GM18519 (cell line): ENCODE measurements at regions not wholly inside any gene's neighbourhood (a gene's known extent, or its start where the extent isn't known, plus 50 kb on each side); places are given as distances from the start of the nearest gene placed in this dataset.
"Not testable (repeated sequence)": the region's sequence is repeated elsewhere in the genome, so short reads cannot be mapped to it uniquely, and the experiment has no call there.

Experiments
- ATAC-seq: cut with Tn5 transposase; IDR thresholded peaks from one replicate; pipeline ENCODE4 v1.9.1; 2021; ENCODE audit warnings: mild to moderate bottlenecking, moderate library complexity; ENCODE audit not compliant: unreplicated experiment, low FRiP score

DNA sequence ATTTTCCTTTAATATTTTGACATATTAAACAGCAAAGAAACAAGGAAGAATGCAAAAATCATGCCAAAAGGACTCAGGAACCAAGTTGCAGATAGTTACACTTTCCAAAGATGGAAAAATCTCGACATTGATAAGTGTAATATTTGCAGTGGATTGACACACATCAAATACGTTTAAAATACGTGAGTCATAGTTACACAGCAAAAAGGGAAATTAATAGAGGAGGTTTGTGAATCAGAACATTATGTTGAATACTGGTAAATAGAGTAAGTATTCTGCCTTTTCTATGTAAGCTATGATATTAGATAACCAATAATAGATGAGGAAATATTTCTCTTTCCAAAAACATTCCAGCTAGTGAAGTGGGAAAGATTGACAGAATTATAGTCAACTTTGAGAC lies 1761.3 kb upstream of the IGFBP7 start:
- no peak for ATAC-seq

DNA sequence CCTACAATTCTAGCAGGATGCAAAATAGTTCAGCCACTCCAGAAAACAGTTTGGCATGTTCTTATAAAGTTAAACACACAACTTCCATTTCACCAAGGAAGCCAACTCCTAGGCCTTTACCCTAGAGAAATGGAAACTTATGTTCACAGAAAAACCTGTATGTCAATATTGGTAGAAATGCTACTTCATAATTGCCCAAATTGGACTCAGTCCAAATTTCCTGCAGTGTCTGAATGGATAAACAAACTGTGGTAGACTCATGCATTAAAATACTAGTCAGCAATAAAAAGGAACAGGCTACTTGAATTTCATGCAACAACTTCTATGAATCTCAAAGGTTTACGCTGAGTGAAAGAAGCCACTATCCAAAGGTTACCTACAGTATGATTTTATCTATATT lies 1738.8 kb upstream of the IGFBP7 start:
- no peak for ATAC-seq

DNA sequence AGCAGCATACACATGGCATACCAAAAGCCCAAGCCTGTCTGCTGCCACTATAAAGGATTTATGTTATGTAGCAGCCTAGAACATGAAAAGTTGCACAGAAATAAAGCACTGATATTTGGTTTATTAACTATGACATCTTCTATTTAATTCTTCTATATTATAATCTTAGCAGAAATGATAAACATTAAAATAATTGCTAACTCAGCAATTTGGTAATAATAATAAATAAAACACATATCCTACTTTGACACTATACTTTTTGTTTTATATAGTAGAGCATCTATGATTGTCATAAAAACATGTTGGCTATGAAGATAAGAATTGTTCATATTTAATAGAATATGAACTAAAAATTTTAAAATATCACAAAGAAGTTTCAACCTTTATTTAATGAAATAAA lies 1733.3 kb upstream of the IGFBP7 start:
- ATAC-seq = no peak

DNA sequence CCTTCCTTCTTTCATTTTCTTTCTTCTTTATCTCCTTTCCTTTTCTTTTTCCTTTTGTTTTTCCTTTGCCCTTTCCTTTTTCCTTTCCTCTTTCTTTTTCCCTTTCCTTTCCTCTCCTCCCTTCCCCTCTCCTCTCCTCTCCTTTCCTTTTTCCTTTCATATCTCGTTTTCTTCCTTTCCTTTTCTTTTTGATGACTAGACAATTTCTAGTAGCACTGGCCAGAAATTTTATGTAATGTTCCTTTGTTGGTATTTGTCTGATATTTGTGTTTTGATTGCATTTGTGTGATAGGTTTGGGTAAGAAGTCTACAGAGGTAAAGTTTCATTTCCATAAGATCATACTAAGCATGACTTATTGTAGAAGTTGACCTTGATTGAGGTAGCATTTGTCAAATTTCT lies 1722.9 kb upstream of the IGFBP7 start:
- no peak for ATAC-seq

DNA sequence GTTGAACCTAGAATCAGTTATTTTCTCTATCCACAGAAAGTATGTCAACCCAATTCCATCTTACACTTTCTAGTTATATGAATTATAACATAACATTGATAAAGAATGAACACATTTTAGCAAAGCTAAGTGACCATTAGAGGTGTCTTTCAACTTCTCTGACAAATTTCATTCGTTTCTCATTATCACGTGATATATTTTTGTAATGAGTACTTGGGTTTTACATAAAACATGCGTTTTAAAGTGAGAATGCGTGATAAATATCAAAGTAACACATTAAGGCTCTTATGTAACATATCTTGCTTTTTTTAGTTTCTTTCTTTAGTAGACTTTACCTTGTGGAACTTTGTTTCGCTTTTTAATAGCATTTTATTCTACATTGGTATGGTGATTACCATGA lies 1715.1 kb upstream of the IGFBP7 start:
- no peak for ATAC-seq

DNA sequence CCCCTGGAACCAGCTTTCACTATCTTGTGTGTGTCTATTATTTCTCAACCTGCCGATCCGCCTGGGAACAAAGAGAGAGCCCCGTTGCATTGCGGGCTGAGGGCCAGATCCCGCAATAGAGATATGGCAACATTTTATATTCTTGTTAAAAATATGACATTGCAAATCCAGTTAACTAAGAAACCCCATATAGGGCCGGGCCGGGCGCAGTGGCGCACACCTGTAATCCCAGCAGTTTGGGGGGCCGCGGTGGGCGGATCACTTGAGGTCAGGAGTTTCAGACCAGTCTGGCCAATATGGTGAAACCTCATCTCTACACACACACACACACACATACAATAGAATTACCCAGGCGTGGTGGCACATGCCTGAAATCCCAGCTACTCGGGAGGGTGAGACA lies 1708.4 kb upstream of the IGFBP7 start:
- ATAC-seq = not testable (repeated sequence)

DNA sequence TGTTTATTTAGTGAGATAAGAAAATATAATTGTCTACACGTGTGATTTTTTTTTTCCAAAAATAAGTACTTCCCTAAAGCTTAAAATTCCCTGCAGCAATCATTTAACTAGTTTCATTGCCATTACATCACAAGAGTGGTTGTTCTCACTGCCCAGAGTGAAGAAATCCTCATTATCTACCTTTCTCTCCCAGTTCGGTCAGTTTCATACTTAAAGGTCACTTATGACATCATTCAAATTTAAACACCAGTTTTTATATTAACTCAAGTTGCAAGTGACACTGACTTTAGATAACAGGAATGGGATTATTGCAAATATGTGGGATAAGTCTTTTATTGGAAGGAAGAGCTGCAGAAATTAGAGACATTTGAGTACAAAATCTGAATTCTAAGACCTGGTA lies 1699.8 kb upstream of the IGFBP7 start:
- ATAC-seq = no peak

DNA sequence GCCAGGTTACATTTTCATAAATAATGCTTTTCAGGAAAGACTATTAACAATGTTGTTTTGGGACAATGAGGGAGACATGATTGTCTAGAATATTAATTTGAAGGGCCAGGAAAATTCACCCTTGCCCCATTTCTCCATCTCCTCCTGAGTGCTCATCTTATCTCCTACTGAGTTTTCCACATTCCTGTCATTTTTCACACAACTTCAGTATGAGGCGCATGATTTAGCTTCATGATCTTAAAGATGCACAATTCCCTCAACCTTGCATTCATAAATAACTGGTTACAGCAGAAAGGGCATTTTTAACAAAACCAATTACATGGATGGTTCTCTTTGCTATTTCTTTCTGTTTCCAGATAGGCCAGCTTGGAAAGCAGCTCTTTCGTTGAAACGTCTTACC lies 1699.2 kb upstream of the IGFBP7 start:
- ATAC-seq = no peak

DNA sequence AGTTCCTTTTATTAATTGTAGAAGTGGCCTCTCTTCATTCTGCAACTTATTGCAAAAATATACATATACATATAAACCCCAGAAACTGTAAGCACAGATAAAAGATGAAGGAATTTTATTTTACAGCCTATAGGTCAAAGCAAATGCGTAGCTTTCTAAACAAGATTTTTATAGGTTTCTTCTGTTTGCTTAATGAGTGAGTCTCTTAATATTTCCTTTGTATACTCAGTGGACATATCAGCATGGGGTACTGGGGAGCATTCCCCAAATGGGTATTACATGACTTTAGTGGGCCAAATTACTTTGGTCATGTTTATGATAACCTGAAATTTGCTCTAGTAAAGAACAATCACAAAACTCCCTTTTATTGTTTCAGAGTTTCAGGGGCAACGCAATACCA lies 1698.6 kb upstream of the IGFBP7 start:
- ATAC-seq = no peak

DNA sequence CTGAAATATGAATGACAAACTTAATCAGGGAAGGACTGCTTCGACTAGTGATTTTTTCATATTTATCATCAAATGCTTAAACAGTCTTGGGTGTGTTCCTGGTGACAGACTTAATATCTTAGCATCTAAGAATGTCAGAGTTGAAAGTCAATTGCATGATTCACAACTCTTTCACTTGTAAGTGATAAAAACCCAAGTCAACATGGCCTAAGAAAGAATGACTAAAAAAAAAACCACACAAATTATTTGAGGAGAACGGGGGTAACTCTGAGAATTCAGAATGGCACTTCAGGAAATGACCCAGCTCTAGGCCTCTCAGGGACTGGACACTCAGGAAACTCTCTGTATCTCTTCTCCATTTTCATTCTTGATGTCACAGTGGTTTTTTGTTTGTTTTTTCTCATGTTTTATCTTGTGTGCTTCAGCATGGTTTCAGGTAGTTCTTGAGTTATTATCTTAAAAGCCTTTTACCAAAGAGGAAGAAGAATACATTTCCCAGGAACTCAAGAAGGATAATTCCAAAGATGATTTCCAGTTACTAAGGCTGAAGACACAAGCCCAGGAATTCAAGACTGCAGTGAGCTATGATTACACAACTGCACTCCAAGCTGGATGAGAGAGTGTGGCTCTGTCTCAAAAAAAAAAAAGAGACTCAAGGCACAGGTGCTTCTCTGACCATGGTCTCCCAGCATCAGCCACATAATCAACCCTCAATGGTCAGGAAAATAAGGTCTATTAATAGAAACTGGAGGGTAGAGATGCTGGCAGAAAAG lies 1697.8 kb upstream of the IGFBP7 start:
- ATAC-seq = no peak

DNA sequence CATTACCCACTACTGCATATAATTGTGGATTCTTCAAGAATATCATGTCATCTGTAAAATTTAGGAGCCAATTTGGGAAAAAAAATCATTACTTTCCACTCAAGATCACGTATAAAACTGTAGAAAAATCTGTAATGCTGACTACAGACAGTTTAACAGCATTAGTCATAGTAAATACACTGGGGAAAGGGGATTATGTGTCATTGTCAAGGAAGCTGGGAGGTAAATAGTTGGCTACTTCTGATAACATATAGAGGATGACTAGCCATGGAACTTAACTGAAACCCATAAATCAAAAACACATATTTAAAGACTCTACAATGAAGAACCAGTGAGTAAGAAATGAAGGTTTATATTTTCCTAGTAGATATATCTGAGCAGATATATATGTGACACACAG lies 1666.4 kb upstream of the IGFBP7 start:
- no peak for ATAC-seq

DNA sequence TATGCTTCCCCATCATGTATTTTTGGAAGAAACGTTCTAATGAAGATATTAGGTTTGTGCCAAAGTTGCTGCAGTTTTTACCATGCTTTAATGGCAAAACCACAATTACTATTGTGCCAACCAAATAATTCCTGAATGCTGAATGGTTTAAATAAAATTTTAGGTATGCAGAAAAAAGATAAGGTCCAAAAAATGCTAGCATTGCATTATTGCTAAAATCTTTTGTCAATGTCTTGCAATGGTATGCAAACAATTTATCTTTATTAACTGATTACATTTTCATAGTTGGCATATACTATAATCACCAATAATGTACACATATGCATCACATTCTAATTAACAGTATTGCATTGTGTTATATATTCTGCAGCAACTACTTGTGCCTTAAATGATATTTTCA lies 1657.4 kb upstream of the IGFBP7 start:
- ATAC-seq = no peak

DNA sequence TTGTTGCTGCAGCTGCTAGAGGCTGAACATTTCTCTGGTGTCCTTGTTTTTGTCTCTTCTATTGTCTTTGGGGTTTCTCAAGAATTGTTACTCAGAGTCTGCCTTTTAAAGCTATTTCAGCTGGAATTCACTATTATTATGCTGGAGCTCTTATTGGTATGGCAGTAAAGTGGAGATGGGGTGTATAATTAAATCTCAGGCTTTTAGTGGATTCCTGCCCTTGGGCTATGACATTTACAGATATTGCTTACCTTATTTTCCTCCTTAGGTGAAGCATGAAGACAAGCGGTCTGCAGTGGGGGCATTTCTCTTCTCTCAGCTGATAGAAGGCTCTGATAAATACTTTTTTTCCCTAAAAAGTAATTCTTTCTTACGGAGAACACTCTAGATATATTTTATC lies 1656.6 kb upstream of the IGFBP7 start:
- no peak for ATAC-seq

DNA sequence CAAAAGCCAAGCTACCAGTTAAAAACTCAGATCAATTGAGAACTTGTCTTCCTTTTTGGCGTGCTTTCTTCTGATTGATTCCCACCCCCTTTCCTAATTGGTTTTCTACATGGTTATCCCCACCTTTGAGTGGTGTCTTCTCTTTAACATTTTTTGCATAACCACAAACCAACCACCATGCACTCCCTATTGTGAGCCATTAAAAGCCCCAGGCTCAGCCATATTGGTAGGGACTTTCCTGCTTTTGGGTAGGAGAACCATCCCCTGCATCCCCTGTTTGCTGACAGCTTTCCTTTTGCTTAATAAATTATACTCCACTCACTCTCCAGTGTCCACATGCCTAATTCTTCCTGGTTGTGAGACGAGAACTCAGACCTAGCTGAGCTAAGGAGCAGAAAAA lies 1651.4 kb upstream of the IGFBP7 start:
- no peak for ATAC-seq

DNA sequence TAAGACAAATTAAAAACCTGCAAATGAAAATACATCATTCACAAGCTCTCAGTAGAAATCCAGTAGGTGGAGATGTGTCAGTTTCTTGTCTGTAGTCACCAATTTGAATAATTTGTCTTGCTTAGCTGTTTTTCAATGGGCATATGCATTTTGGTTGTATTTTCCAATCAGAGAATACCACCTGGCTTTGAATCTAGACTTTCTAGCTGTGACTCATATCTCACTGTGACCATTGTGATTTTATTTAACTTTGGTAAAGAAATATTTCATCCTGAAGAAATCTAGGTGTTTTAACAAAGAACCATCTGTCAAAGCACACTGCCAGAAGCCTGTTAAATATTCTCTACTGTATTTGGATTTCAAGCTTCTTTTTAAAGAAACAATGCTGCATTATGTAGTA lies 1650.6 kb upstream of the IGFBP7 start:
- ATAC-seq = no peak

DNA sequence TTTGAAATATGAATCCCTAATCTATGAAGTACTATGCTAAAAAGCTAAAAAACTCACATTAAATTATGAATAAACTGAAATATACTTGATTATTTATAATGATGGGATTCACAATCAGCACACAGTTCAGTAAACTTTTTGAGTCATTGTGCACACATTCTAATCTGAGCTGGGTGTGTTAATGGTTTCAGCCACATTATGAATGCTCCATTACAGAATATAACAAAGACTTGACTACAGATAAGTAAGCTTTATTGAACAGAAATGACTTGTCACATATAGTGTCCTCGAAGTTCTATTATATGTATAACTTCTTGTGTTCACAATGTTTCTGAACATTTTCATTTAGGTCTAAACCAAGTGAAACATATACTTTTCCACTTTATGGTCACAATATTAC lies 1649.9 kb upstream of the IGFBP7 start:
- ATAC-seq = no peak

DNA sequence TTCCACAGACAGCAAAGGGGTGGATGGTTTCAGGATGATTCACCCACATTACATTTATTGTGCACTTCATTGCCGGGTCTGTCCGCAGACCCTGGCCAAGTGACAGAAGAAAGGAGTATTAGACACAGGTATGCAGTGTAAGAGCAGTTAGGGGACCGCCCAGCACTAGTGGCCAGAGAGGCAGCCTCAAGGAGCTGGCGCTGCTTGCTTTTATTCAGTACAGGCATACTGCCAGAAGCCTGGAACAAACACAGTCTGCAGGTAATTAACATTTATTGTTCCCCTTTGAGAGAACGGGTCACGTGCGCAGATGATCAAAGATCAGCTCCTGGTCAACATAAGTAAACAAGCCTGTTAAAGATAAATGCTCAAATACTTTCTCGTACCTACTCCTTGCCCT lies 1639.0 kb upstream of the IGFBP7 start:
- no peak for ATAC-seq

DNA sequence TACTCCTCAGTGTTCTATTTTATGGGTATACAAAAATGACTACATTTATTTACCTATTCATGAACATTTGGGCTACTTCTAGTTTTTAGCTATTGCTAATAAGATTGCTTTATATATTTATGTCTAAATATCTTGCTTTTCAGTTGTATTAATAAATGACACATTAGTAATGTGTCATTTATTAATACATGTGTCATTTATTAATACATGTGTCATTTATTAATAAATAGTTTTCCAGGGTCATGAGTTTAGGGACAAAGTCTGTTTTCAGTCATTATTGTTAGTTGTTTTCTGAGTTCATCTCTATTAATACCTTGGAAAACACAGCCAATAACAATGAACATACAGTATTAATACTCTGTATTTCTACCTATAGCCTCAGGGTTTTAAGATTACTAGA lies 1630.7 kb upstream of the IGFBP7 start:
- no peak for ATAC-seq

DNA sequence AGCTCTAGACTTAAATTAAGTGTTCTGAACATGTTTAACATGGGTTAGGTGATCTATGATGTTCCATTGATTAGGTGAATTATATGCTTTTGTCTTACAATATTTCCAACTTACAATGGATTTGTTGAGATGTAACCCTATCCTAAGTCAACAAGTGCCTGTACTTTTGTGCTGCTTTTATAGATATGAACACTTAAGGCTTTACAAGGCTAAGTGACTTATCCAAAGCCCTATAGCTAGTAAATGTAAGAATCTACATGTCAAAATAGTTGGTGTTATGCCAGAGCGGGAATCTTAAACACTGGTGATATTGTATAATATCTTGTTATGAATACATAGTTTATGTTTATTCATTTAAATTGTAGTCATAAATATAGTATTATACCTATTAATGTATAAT lies 1629.1 kb upstream of the IGFBP7 start:
- ATAC-seq = no peak

DNA sequence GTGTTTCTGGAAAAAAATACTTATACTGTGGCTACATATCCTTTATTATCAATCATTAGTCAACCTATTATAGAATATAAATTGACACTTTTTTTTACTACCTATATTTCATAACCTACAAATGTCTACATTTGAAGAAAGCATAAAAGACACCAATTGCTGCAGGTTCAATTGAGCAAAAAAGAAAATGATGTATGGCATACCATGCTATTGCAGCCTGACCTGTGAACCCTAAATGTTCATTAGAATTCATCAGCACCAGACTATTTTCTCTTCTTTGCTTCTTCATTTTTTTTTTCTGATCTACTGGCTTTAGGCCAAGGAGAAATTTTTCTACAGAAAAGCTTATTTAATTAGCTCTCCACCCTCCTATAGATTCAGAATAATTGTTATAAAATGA lies 1628.2 kb upstream of the IGFBP7 start:
- no peak for ATAC-seq

DNA sequence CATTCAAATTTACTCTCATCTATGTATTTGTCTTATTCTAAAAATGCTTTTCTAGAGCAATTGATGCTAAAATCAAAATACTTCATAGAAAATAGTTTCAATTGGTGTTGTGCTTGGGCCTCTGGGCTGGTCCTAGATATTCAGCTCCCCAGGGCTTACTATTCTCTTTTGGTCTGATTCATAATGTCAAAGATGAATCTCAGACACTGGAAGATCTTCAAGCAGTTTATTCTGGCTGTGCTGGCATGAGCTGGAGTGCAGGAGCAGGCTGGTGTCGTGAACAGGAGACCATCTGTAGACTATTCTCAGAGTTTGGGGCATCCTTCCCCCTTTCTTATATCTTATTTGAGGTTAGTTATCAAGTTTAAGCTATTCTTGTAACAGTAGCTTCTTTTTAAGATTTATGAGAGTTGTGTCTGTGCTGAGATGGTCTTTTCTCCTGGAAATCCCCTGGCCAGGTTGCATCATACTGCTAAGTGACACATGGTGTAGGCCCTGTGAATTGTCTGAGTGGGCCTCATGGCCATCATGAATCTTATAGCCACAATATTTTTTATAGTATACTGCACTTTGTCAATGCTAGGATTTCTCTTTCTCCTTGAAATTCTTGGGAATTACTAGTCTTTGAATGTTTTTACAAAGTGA lies 1624.0 kb upstream of the IGFBP7 start:
- ATAC-seq = no peak

DNA sequence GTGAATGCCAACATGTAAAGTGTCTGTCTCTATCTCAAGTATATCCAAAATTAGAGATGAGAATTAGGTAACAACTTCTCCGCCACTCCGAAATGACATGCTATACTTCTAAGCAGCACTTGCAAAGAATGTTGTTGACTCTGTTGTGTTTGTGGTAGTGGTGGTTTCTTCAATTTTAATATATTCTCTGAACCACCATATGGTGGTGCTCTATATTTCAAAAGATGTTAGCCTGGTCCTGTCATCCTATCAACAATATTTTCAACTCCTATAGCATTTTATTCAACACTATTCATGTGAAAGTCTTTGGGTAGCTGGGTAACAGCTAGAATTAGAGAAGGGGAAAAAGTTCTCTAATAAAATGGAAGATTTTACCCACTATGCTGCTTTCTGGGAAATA lies 1622.8 kb upstream of the IGFBP7 start:
- no peak for ATAC-seq
